NT2/D1 (cell line): ENCODE measurements at regions not wholly inside any gene's neighbourhood (a gene's known extent, or its start where the extent isn't known, plus 50 kb on each side); places are given as distances from the start of the nearest gene placed in this dataset.
A peak's percentile ranks its signal among the peaks of the same experiment; 100 is the strongest.

Source experiments
- DNase-seq: peaks from one replicate; pipeline ENCODE4 v3.0.0-alpha.2; 2011; ENCODE audit warnings: low read depth, low spot score
- H3K27me3 ChIP-seq: 2 replicates; pipeline ENCODE4 v1.6.0; 2011; ENCODE audit warnings: mild to moderate bottlenecking; ENCODE audit not compliant: insufficient read length, insufficient read depth
- H3K36me3 ChIP-seq: 2 replicates; pipeline ENCODE4 v1.6.1; 2011; ENCODE audit warnings: mild to moderate bottlenecking, low read length, mixed read lengths; ENCODE audit not compliant: insufficient read depth, insufficient read length
- H3K4me1 ChIP-seq: 2 replicates; pipeline ENCODE4 v1.5.1; 2011; ENCODE audit not compliant: insufficient read depth, insufficient read length
- H3K4me3 ChIP-seq: 2 replicates; pipeline ENCODE4 v1.5.1; 2011; ENCODE audit warnings: low read depth; ENCODE audit not compliant: insufficient read length
- H3K9ac ChIP-seq: 2 replicates; pipeline ENCODE4 v1.6.0; 2011; ENCODE audit warnings: low read depth; ENCODE audit not compliant: insufficient read length
- H3K9me3 ChIP-seq: 2 replicates; pipeline ENCODE4 v1.5.1; 2011; ENCODE audit warnings: mild to moderate bottlenecking, low read length; ENCODE audit not compliant: insufficient read depth
- SUZ12 ChIP-seq: IDR thresholded peaks from 2 replicates; pipeline ENCODE4 v1.6.1; 2011; ENCODE audit not compliant: insufficient read length, insufficient read depth; ENCODE audit errors: extremely low read depth
- YY1 ChIP-seq: IDR thresholded peaks from 2 replicates; pipeline ENCODE4 v1.6.1; 2011; ENCODE audit not compliant: insufficient read length, insufficient read depth
- ZNF274 ChIP-seq: IDR thresholded peaks from 2 replicates; pipeline ENCODE4 v1.6.1; 2011; ENCODE audit warnings: mild to moderate bottlenecking, low read depth, low read length

DNA sequence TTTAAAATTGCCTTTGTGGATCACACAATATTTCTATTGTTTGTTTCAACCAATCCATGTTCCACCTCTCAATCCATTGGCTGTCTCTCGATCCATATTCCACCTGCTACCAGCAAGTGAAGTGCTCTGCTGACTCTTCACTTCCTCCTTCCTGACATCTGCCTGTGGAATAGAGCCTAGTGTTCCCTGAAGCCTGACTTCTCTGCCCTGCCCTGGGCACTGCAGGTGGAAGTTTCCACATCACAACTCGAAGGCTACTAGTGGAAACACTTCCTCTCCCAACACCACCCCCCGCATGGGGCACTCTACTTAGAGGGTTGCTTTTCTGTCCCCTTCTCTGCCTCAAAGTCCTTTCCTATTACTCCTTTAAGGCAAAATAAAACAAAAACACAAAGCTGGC lies 563.8 kb upstream of the IGFBP3 start:
- no peaks in the 10 kb centered on the region for H3K4me1 ChIP-seq
- no peaks in the 10 kb centered on the region for H3K36me3 ChIP-seq
- DNase-seq: no peak
- H3K27me3 ChIP-seq: no peaks in the 10 kb centered on the region
- no peaks in the 10 kb centered on the region for H3K9me3 ChIP-seq
- H3K9ac ChIP-seq: no peak overlapping the region
- TF ChIP-seq ZNF274 (no peak), SUZ12 (no peak), YY1 (no peak)
- H3K4me3 ChIP-seq: no peak overlapping the region

- no peak for TF ChIP-seq ZNF274
- Histone ChIP-seq H3K27me3 (no peaks in the 10 kb centered on the region), H3K4me1 (no peaks in the 10 kb centered on the region), H3K4me3 (no peak overlapping the region), H3K9ac (no peak overlapping the region), H3K36me3 (no peaks in the 10 kb centered on the region), H3K9me3 (no peaks in the 10 kb centered on the region)
- no peak for DNase-seq
These were observed 559.5 kb upstream of the IGFBP3 start for GRCh38 chr7:46480619-46481018.

DNA sequence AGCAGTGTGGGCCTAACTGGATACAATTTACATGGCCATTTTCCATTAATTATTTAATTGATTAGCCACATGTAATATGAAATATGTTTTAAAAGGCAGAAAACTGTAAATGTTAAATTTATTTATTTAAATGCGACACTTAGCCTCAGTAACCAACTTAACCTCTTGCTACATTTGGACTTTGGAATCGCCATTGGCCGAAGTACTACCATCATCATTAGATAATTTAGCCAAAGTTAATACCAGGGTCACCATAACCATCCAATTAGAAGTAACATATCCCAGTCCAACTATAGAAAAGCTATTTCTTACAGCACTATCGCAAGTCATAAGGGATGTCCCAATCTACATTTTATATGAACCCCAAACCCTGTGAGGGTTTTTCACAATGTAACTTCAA lies 558.6 kb upstream of the IGFBP3 start:
- no peaks in the 10 kb centered on the region for H3K4me1 ChIP-seq
- no peak overlapping the region for H3K9ac ChIP-seq
- H3K27me3 ChIP-seq: no peaks in the 10 kb centered on the region
- no peaks in the 10 kb centered on the region for H3K36me3 ChIP-seq
- H3K9me3 ChIP-seq: no peaks in the 10 kb centered on the region
- no peak overlapping the region for H3K4me3 ChIP-seq
- no peak for DNase-seq
- TF ChIP-seq SUZ12: no peak
- no peak for TF ChIP-seq YY1
- TF ChIP-seq ZNF274: no peak

DNA sequence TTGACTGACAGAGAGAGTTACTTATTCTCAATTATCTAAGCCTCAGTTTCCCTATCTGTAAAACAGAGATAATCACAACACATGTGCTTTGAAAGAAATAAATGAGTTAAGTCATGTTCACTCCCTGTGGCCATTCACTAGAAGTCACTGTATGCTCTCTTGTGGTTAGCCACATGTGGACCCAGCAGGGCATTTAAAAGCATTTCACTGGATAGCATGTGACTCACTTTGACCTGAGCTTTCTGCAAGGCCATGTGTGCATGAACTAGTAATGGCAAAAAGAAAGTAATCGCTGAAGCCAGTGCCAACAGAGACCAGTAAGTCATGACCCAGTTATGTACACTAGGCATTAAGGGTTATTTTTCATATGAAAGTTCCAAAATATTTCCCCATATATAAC lies 557.0 kb upstream of the IGFBP3 start:
- Histone ChIP-seq H3K9me3 (0 out of 2 replicates have a peak, but pooled peaks cover under 1% of the 10 kb centered on the region), H3K27me3 (no peaks in the 10 kb centered on the region), H3K4me1 (no peaks in the 10 kb centered on the region), H3K36me3 (no peaks in the 10 kb centered on the region), H3K4me3 (no peak overlapping the region), H3K9ac (no peak overlapping the region)
- no peak for DNase-seq
- TF ChIP-seq ZNF274: no peak
- no peak for TF ChIP-seq YY1
- TF ChIP-seq SUZ12: no peak

GRCh38 chr7:46468753-46469356 lies 547.8 kb upstream of the IGFBP3 start:
- Histone ChIP-seq H3K9ac (no peak overlapping the region), H3K4me1 (no peaks in the 10 kb centered on the region), H3K36me3 (no peaks in the 10 kb centered on the region), H3K27me3 (no peaks in the 10 kb centered on the region), H3K9me3 (peaks cover 76% of the 10 kb centered on the region), H3K4me3 (no peak overlapping the region)
- TF ChIP-seq YY1 (no peak), ZNF274 (no peak), SUZ12 (no peak)
- DNase-seq: peak; percentile 9

DNA sequence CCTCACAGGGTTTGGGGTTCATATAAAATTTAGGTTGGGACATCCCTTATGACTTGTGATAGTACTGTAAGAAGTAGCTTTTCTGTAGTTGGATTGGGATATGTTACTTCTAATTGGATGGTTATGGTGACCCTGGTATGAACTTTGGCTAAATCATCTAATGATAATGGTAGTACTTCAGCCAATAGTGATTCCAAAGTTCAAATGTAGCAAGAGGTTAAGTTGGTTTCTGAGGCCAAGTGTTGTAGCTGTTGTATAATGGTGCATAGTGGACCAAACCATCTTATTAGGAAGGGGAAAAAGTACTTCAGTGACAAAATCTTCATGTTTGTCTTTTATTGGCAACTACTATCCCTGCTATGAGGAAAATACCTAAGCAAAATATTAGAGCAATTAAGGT lies 542.1 kb upstream of the IGFBP3 start:
- no peak overlapping the region for H3K9ac ChIP-seq
- no peaks in the 10 kb centered on the region for H3K36me3 ChIP-seq
- DNase-seq: no peak
- peaks cover 48% of the 10 kb centered on the region for H3K9me3 ChIP-seq
- H3K4me1 ChIP-seq: no peaks in the 10 kb centered on the region
- no peak overlapping the region for H3K4me3 ChIP-seq
- no peaks in the 10 kb centered on the region for H3K27me3 ChIP-seq
- TF ChIP-seq SUZ12: no peak
- TF ChIP-seq ZNF274: no peak
- TF ChIP-seq YY1: no peak

DNA sequence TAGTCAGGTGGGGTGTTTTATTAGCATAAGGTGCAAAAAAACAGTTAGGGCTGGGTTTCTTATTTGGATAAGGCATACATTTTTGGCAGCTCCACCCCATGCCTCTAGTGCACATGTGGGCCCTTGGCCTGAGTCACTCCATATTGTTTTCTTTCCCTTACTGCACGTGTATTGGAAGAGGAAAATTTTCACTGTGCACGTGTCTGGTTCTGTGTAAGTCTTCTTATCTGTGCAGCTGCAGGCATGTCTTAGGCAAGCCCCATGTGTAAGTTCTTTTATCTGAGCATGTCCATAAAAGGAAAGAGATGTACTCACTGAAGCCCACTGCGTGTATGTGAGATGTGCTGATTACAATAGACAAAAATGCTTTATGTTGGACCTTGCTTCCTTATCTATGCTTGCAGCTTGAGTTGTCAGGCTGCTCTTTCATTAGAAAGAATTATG lies 540.3 kb upstream of the IGFBP3 start:
- Histone ChIP-seq H3K4me3 (no peak overlapping the region), H3K4me1 (no peaks in the 10 kb centered on the region), H3K9me3 (peaks cover 29% of the 10 kb centered on the region), H3K9ac (no peak overlapping the region), H3K36me3 (no peaks in the 10 kb centered on the region), H3K27me3 (no peaks in the 10 kb centered on the region)
- no peak for DNase-seq
- TF ChIP-seq YY1: no peak
- TF ChIP-seq SUZ12: no peak
- TF ChIP-seq ZNF274: no peak
